SJCRH30 (cell line): ENCODE measurements at regions not wholly inside any gene's neighbourhood (a gene's known extent, or its start where the extent isn't known, plus 50 kb on each side); places are given as distances from the start of the nearest gene placed in this dataset.
"Not testable (repeated sequence)": the region's sequence is repeated elsewhere in the genome, so short reads cannot be mapped to it uniquely, and the experiment has no call there.

ENCODE experiments used
- DNase-seq, 2 experiments: peaks; one replicate each; pipeline ENCODE4 v3.0.0-alpha.2; 2015 to 2020
- H3K27ac ChIP-seq: fragments of 250-450 bp; sonication (Bioruptor Pico); 2 replicates; pipeline ENCODE4 v1.5.1; 2020; ENCODE audit warnings: mild to moderate bottlenecking, moderate library complexity
- H3K27me3 ChIP-seq: fragments of 250-450 bp; sonication (Bioruptor Pico); 2 replicates; pipeline ENCODE4 v1.5.1; 2020; ENCODE audit warnings: mild to moderate bottlenecking, moderate library complexity
- H3K36me3 ChIP-seq: fragments of 250-450 bp; sonication (Bioruptor Pico); 2 replicates; pipeline ENCODE4 v1.5.1; 2020; ENCODE audit warnings: mild to moderate bottlenecking, moderate library complexity
- H3K4me1 ChIP-seq: fragments of 250-450 bp; sonication (Bioruptor Pico); 2 replicates; pipeline ENCODE4 v1.5.1; 2020; ENCODE audit warnings: mild to moderate bottlenecking, moderate library complexity
- H3K4me3 ChIP-seq: fragments of 250-450 bp; sonication (Bioruptor Pico); 2 replicates; pipeline ENCODE4 v1.5.1; 2020; ENCODE audit warnings: mild to moderate bottlenecking, moderate library complexity
- H3K9me3 ChIP-seq: fragments of 250-450 bp; sonication (Bioruptor Pico); replicated peaks from 2 replicates; pipeline ENCODE4 v1.5.1; 2020; ENCODE audit warnings: mild to moderate bottlenecking, moderate library complexity

DNA sequence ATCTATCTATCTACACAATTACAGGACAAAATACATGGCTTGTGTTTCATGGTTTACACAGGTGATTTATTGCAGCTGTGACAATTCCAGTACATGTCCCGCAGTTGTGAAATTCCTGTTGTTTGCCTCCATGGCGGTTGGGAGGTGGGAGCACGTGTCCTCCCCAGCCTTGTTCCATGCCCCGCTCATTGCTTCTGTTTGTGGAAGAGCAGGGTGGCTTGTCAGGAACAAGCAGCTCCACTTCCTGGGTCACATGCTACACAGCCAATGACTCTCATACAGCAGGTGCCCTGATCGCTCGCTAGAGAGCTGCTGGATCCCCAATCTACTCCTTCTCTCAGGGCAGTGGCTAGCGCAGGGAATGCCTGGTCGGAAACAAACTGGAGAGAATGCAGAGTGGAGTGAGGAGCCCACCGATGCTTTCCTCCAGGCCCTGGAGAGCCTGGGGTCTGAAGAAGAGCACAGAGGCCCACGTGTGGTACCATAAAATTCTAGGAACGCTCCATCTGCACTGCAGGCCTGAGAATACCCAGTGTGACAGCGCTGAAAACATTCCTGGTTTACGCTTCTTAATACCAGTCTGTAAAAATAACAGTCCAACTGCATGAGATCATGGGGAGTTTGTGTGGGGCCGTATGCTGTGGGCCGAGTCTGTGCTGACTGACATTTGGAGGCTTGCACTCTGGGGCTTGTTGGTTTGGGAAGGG, 270.6 kb upstream of the RGMA start:
- Histone ChIP-seq H3K36me3 (no peaks in the 10 kb centered on the region), H3K4me1 (peaks cover 46% of the 10 kb centered on the region), H3K4me3 (no peak overlapping the region), H3K27ac (peak overlapping the region; percentile 72), H3K9me3 (0 out of 2 replicates have a peak, but pooled peaks cover 4% of the 10 kb centered on the region), H3K27me3 (no peaks in the 10 kb centered on the region)
- peak; percentile 71 to 77 for DNase-seq

DNA sequence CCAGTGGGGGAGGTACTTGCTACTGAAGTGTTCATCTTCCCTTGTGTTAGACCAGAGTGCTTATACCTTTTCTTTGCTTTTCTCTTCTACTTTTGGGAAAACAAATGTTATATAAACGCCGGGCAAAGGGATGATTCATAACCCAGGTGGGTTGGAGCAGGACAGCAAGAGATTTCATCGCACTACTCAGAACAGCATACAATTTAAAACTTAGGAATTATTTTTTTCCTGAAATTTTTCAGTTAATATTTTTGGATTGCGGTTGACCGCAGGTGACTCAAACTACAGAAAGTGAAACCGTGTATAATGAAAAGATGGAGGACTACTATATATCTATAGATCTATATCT, 270.0 kb upstream of the RGMA start:
- Histone ChIP-seq H3K36me3 (no peaks in the 10 kb centered on the region), H3K4me1 (peaks cover 46% of the 10 kb centered on the region), H3K9me3 (0 out of 2 replicates have a peak, but pooled peaks cover 4% of the 10 kb centered on the region), H3K27ac (peak overlapping the region; percentile 72), H3K27me3 (no peaks in the 10 kb centered on the region), H3K4me3 (no peak overlapping the region)
- no peak for DNase-seq

DNA sequence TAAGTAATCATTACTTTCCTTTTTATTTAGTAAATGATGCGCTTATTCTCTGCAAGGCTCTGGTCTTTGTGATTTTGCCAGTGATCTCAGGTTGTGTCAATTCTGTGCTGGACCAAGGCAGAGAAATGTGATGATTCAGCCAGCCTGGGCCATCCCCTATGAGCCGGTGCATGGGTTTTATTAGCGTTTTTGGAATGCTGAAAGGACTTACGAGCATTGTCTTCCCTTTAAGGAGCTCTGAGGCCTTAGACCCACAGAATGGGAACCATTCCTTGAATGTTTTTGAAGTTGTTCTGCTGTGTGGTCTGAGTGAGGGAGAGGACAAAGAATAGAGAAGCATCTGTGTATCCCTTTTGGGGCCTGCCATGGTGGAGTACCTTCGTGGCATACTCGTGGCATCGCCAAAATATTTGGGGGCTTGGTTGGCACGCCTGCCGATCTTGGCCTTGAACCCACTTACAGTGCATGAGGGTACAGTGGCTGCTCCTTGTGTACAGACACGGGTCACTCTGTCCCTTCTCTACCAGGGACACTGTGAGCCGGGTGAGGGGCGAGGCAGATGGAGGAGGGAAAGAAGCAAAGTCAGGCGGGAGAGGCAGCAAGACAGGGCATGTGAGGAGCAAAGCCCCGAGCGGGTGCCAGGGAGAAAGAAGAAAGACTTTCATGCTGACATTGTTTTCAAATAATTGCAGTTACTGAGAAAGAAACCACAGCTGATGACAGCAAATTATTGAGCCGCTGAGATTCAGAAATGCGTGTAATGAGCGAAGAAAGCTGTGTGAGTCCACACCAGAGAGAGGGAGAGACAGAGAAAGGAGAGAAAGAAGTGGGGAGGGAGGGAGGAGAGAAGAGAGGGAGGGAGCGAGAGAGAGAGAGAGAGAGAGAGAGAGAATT, 269.4 kb upstream of the RGMA start:
- 0 out of 2 replicates have a peak, but pooled peaks cover 4% of the 10 kb centered on the region for H3K9me3 ChIP-seq
- peak overlapping the region; percentile 72 for H3K27ac ChIP-seq
- H3K4me1 ChIP-seq, result peaks cover 46% of the 10 kb centered on the region
- H3K36me3 ChIP-seq, result no peaks in the 10 kb centered on the region
- H3K27me3 ChIP-seq, result no peaks in the 10 kb centered on the region
- DNase-seq, result no peak
- no peak overlapping the region for H3K4me3 ChIP-seq

DNA sequence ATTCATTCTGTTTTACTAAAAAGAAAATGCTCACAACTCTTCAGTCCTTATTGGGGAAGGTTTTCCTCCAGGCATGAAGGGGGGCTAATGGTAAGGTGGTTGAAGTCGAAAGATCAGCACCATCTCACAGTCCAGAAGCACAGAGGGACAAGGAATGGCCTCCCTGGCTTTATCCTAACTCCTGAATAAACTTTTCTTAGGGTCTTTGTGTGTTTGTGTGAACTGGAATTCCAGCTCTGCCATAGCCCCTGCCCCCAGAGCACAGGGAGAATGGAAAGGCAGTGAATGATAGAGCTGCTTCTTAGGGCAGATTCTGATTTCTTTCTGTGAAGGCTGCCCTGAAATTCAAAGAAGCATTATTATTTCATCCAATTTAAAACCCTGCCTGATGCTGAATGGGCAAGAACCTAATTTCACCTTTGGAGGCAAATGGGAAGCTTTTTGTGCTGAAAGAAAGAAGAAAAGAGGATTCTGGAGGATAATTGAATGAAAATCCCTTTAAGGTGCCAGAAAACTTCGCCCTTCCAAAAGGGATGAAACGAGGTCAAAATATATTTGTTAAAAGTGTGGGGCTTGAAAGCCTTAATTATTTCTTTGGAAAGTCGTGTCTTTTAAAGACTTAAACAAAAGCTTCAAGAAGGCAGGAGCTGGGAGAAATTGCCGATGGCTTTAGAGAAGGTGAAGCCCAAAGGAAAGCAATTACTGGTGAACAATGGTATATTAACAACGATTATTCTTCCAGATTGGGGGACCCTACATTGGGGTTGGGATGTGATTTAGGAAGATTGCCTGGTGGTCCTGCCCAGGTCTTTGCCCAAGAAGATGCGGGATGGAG, 259.9 kb upstream of the RGMA start:
- H3K36me3 ChIP-seq, result no peaks in the 10 kb centered on the region
- no peak overlapping the region for H3K27ac ChIP-seq
- H3K4me3 ChIP-seq, result no peak overlapping the region
- DNase-seq, result no peak
- H3K27me3 ChIP-seq, result no peaks in the 10 kb centered on the region
- H3K9me3 ChIP-seq, result peaks cover 18% of the 10 kb centered on the region
- no peaks in the 10 kb centered on the region for H3K4me1 ChIP-seq

DNA sequence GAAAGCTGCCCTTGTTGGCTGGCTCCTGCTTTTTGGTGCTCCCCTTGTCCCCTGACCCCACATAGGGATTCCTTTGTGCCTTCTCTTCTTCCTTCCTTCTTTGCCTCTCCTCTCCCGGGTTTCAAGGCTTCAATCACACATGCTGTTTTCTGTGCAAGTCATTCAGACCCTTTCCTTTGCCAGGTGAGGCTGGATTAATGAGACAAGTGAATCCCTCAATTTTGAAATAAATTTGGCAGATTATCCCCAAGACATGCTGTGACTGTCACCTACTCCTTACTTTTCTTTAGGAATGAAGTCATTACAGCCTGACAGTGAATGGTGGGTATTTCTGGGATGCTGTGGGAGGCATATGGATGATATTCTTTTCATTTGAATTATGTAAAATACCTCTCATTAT, 259.0 kb upstream of the RGMA start:
- H3K27ac ChIP-seq, result no peak overlapping the region
- no peak overlapping the region for H3K4me3 ChIP-seq
- H3K36me3 ChIP-seq, result no peaks in the 10 kb centered on the region
- no peaks in the 10 kb centered on the region for H3K4me1 ChIP-seq
- DNase-seq, result no peak
- no peaks in the 10 kb centered on the region for H3K27me3 ChIP-seq
- H3K9me3 ChIP-seq, result peaks cover 18% of the 10 kb centered on the region

DNA sequence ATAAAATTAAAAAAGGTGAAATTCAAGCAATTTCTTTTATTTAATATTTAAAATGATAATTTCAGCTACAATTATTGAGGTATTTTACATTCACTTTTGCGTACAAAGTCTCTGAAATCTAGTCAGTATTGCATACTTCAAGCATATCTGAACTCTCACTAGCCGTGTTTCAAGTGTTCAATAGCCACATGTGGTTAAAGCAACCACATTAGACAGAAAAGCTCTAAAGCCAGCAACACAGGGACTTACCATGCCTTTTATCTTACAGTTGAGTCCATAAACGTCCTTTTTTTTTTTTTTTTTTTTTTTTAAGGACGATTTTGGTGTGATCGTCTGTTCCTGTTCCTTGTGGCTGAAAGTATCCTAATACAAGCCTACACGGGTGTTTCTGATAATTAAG, 257.0 kb upstream of the RGMA start:
- H3K36me3 ChIP-seq, result no peaks in the 10 kb centered on the region
- no peaks in the 10 kb centered on the region for H3K4me1 ChIP-seq
- H3K4me3 ChIP-seq, result no peak overlapping the region
- no peaks in the 10 kb centered on the region for H3K27me3 ChIP-seq
- peaks cover 9% of the 10 kb centered on the region for H3K9me3 ChIP-seq
- H3K27ac ChIP-seq, result no peak overlapping the region
- DNase-seq, result no peak

DNA sequence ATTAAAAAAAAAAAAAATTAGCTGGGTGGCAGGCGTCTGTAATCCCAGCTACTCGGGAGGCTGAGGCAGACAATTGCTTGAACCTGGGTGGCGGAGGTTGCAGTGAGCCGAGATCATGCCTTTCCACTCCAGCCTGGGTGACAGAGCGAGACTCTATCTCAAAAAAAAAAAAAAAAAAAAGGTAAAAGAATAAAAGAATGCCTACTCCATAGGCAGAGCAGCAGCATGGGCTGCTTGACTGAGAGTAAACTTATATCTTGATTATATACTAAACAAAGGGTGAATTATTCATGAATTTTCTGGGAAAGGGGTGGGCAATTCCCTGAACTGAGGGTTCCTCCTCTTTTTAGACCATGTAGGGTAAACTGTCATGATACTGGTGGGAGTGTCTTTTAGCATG, 254.4 kb upstream of the RGMA start:
- not testable (repeated sequence) for H3K27me3 ChIP-seq, H3K36me3 ChIP-seq, H3K27ac ChIP-seq, H3K4me1 ChIP-seq, H3K9me3 ChIP-seq, H3K4me3 ChIP-seq, DNase-seq

DNA sequence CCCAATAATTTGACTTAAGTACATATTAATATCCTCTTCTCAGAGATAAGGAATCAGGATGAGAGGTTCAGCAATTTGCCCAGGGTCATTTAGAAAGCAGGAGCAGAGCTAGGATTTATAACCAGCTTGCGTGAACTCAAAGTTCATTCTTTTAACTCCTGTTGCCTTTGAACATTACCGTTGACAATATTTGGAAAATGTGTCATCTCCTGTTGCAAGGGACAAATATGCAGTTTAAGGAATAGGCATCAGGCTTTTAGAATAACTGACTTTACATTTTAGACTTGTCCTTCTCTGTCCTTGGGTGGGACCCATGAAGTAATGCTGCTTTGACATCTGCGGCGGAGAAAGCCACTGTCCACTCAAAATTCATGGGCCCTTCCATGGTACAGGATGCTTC, 252.2 kb upstream of the RGMA start:
- no peaks in the 10 kb centered on the region for H3K36me3 ChIP-seq
- no peaks in the 10 kb centered on the region for H3K27me3 ChIP-seq
- no peak for DNase-seq
- H3K4me3 ChIP-seq, result no peak overlapping the region
- no peaks in the 10 kb centered on the region for H3K4me1 ChIP-seq
- H3K9me3 ChIP-seq, result 0 out of 2 replicates have a peak, but pooled peaks cover 2% of the 10 kb centered on the region
- H3K27ac ChIP-seq, result no peak overlapping the region

DNA sequence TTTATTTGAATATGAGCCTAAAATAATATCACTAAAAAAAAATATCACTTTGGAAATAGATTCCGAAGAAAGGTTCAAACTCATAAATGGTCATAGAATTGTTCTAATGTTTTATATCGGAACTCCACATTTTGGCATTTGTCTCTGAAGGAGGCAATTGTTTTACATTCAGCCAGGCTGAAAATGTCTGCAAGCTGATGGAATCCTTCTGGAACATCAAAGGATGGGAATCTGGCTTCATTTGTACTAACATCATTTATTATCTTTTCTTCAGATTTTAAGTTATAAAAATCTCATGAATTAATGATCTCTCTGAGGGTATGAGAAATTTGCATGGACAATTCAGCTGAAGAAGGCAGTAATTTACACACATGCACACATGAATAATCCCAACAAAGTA, 251.4 kb upstream of the RGMA start:
- Histone ChIP-seq H3K27me3 (no peaks in the 10 kb centered on the region), H3K4me1 (no peaks in the 10 kb centered on the region), H3K4me3 (no peak overlapping the region), H3K9me3 (0 out of 2 replicates have a peak, but pooled peaks cover 2% of the 10 kb centered on the region), H3K27ac (no peak overlapping the region), H3K36me3 (no peaks in the 10 kb centered on the region)
- DNase-seq, result no peak

DNA sequence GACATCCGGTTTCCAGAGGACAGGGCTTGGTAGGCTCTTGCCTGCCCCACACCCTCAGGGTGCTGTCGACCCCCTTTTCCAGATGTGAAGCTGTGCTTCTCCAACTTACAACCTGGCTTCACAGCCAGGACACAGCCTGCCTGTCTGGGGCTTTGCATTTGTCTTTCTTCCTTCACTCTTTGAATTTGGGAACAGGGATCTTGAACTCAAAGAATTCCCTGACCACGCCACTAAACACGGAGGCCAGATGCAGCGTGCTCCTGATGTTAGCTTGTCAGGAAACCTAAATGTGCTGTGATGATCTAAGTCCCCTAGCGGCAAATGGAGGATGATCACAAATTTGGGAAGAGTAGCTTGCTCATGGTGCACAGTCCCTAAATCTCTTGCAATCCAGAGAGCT, 244.8 kb upstream of the RGMA start:
- H3K9me3 ChIP-seq, result no peaks in the 10 kb centered on the region
- H3K4me1 ChIP-seq, result peaks cover 16% of the 10 kb centered on the region
- H3K4me3 ChIP-seq, result no peak overlapping the region
- no peaks in the 10 kb centered on the region for H3K36me3 ChIP-seq
- no peaks in the 10 kb centered on the region for H3K27me3 ChIP-seq
- no peak for DNase-seq
- H3K27ac ChIP-seq, result no peak overlapping the region

DNA sequence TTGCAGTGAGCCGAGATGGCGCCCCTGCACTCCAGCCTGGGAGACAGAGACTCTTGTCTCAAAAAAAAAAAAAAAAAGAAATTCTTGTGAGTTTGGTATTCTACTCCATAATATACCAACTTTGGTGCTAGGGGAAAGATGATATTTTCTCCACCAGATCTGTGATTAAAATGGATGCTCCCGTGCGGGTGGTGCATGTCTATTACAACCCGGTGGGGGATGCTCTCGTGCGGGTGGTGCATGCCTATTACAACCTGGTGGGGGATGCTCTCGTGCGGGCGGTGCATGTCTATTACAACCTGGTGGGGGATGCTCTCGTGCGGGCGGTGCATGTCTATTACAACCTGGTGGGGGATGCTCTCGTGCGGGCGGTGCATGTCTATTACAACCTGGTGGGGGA, 244.1 kb upstream of the RGMA start:
- not testable (repeated sequence) for H3K36me3 ChIP-seq, H3K27me3 ChIP-seq, H3K27ac ChIP-seq, DNase-seq, H3K4me3 ChIP-seq, H3K9me3 ChIP-seq
- peaks cover 16% of the 10 kb centered on the region for H3K4me1 ChIP-seq

DNA sequence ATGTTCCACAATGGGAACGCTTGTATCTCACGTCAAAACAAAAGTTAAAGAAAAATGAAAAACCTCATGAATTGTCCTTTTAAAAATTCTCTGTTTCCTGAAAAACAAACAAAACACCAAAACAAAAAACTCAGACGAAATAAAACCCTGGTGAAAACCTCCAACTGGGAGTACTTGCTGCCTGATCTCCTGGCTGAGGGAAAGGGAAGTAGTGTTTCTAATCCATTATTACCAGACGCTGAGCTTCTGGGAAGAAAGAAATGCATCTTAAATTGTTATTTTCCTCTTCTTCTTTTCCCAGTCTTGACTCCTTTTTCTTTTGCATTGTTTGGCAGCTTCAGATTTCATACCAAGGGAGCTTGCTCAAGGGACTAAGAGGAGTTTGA, 243.2 kb upstream of the RGMA start:
- H3K4me3 ChIP-seq, result no peak overlapping the region
- H3K9me3 ChIP-seq, result no peaks in the 10 kb centered on the region
- no peak for DNase-seq
- H3K27ac ChIP-seq, result no peak overlapping the region
- no peaks in the 10 kb centered on the region for H3K27me3 ChIP-seq
- peaks cover 16% of the 10 kb centered on the region for H3K4me1 ChIP-seq
- H3K36me3 ChIP-seq, result no peaks in the 10 kb centered on the region

DNA sequence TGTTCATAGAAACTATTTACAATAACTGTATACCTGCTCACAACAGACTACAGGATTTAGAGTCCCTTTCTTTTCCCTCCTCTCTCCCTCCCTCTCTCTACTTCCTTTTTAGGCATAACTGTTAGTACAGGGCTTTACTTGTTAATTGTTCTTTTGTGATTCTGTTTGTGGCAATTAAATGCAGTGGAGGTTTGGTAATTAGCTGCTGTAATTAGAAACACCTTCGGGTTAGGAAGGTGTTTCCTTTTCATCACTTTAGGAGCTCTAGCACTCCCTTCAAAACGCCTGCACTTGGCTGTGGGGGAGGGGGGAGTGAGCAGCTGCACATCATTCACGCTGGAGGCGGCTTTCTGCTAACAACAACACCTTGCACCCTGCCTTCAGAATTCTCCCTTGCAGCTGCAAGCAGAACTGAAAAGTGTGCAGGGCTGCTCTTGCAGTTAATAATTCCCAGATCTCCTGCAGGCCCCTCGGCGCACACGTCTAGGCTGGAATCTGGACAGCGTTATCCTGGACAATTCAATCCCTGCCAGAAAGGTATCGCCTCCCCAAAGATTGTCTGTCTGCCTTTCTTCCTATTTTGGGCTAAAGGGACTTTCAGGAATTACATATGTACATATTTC, 242.6 kb upstream of the RGMA start:
- peak overlapping the region; percentile 2; the same call in 1 of the 2 replicates for H3K27ac ChIP-seq
- no peaks in the 10 kb centered on the region for H3K27me3 ChIP-seq
- peak; percentile 74 to 85 for DNase-seq
- H3K36me3 ChIP-seq, result no peaks in the 10 kb centered on the region
- no peaks in the 10 kb centered on the region for H3K9me3 ChIP-seq
- H3K4me3 ChIP-seq, result 0 out of 2 replicates have a peak overlapping the region, but pooled peaks have one; percentile 0
- peaks cover 16% of the 10 kb centered on the region for H3K4me1 ChIP-seq

DNA sequence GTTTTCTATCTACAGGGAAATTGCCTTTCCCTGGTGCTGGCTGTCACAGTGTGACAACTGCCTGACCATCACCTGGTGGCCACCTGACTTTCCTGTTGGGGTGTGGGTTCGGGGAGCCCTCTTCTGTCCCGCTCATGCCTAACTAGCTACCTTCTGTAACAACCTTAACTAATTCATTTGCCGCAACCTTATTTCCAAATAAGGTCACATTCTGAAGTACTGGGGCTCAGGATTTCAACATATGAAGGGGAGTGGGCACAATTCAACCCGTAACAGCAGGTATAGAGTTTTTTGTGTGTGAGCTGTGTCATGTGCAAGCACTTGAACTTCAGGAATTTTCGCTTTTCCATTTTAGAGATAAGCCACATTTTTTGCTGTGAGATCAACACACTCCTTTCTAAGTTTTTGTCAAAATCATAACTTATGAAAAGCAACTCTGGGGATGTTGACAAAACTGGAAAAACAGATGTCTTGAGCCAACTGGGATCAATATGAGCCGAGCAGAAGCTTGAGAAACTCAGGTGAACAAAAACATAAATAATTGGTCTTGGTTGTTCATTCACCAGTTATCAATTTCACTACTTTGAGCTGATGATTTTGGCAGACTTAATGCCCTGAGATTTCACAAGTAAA, 242.0 kb upstream of the RGMA start:
- Histone ChIP-seq H3K27me3 (no peaks in the 10 kb centered on the region), H3K4me1 (peaks cover 16% of the 10 kb centered on the region), H3K9me3 (no peaks in the 10 kb centered on the region), H3K4me3 (no peak overlapping the region), H3K27ac (peak overlapping the region; percentile 2; the same call in 1 of the 2 replicates), H3K36me3 (no peaks in the 10 kb centered on the region)
- no peak for DNase-seq
